ENCODE measurements at regions not wholly inside any gene's neighbourhood (a gene's known extent, or its start where the extent isn't known, plus 50 kb on each side); places are given as distances from the start of the nearest gene placed in this dataset.

- no peaks in the 10 kb centered on the region for H3K27me3 ChIP-seq (ENCODE audit: control insufficient read depth in 4 of 4, insufficient read depth in 4 of 4, low read length in 3 of 4)
- TF ChIP-seq JUND (IDR thresholded peaks at IDR 0.05): no peak
- TF ChIP-seq, protein P1, sequence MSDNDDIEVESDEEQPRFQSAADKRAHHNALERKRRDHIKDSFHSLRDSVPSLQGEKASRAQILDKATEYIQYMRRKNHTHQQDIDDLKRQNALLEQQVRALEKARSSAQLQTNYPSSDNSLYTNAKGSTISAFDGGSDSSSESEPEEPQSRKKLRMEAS (IDR thresholded peaks at IDR 0.05): no peak
- TF ChIP-seq, protein P2, sequence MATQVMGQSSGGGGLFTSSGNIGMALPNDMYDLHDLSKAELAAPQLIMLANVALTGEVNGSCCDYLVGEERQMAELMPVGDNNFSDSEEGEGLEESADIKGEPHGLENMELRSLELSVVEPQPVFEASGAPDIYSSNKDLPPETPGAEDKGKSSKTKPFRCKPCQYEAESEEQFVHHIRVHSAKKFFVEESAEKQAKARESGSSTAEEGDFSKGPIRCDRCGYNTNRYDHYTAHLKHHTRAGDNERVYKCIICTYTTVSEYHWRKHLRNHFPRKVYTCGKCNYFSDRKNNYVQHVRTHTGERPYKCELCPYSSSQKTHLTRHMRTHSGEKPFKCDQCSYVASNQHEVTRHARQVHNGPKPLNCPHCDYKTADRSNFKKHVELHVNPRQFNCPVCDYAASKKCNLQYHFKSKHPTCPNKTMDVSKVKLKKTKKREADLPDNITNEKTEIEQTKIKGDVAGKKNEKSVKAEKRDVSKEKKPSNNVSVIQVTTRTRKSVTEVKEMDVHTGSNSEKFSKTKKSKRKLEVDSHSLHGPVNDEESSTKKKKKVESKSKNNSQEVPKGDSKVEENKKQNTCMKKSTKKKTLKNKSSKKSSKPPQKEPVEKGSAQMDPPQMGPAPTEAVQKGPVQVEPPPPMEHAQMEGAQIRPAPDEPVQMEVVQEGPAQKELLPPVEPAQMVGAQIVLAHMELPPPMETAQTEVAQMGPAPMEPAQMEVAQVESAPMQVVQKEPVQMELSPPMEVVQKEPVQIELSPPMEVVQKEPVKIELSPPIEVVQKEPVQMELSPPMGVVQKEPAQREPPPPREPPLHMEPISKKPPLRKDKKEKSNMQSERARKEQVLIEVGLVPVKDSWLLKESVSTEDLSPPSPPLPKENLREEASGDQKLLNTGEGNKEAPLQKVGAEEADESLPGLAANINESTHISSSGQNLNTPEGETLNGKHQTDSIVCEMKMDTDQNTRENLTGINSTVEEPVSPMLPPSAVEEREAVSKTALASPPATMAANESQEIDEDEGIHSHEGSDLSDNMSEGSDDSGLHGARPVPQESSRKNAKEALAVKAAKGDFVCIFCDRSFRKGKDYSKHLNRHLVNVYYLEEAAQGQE (IDR thresholded peaks at IDR 0.05): no peak
- TF ChIP-seq ATF3 (IDR thresholded peaks at IDR 0.05): no peak
- TF ChIP-seq, protein P3, sequence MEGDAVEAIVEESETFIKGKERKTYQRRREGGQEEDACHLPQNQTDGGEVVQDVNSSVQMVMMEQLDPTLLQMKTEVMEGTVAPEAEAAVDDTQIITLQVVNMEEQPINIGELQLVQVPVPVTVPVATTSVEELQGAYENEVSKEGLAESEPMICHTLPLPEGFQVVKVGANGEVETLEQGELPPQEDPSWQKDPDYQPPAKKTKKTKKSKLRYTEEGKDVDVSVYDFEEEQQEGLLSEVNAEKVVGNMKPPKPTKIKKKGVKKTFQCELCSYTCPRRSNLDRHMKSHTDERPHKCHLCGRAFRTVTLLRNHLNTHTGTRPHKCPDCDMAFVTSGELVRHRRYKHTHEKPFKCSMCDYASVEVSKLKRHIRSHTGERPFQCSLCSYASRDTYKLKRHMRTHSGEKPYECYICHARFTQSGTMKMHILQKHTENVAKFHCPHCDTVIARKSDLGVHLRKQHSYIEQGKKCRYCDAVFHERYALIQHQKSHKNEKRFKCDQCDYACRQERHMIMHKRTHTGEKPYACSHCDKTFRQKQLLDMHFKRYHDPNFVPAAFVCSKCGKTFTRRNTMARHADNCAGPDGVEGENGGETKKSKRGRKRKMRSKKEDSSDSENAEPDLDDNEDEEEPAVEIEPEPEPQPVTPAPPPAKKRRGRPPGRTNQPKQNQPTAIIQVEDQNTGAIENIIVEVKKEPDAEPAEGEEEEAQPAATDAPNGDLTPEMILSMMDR (IDR thresholded peaks at IDR 0.05; ENCODE audit: low read depth, low read length, missing input control): no peak
- TF ChIP-seq GABPA (IDR thresholded peaks at IDR 0.05 in 1 of 2, conservative IDR thresholded peaks at IDR 0.05 in 1 of 2): no peak
- TF ChIP-seq YY1 (IDR thresholded peaks at IDR 0.05): no peak
- no peak for TF ChIP-seq FOXA1 (IDR thresholded peaks at IDR 0.05)
- TF ChIP-seq RAD21 (IDR thresholded peaks at IDR 0.05): no peak
- no peak for TF ChIP-seq ZBTB33 (IDR thresholded peaks at IDR 0.05)
- TF ChIP-seq NR2F2 (IDR thresholded peaks at IDR 0.05): no peak
- H3K27ac ChIP-seq (ENCODE audit: low read depth in 1 of 2, low read length in 2 of 2): no peak overlapping the region
- H3K4me3 ChIP-seq (ENCODE audit: low read depth in 1 of 3, low read length in 3 of 3): no peak overlapping the region
- no peaks in the 10 kb centered on the region for H3K36me3 ChIP-seq (ENCODE audit: control insufficient read depth in 4 of 4, insufficient read depth in 3 of 4, low read depth in 1 of 4, low read length in 3 of 4)
- H3K4me1 ChIP-seq (ENCODE audit: control insufficient read depth in 4 of 4, insufficient read depth in 4 of 4, low read length in 3 of 4): no peaks in the 10 kb centered on the region
- no peak overlapping the region for H3K9ac ChIP-seq (ENCODE audit: low read depth in 1 of 2, low read length in 2 of 2)
- no peaks in the 10 kb centered on the region for H3K9me3 ChIP-seq (ENCODE audit: control insufficient read depth in 4 of 4, low read length in 3 of 4)
- no peak for DNase-seq (ENCODE audit: low spot score)
Observed at GRCh38 chr11:115999437-115999836, 495.2 kb upstream of the CADM1 start.

- Histone ChIP-seq H3K27ac (ENCODE audit: low read depth in 1 of 2, low read length in 2 of 2) (no peak overlapping the region), H3K4me1 (ENCODE audit: control insufficient read depth in 4 of 4, insufficient read depth in 4 of 4, low read length in 3 of 4) (no peaks in the 10 kb centered on the region), H3K27me3 (ENCODE audit: control insufficient read depth in 4 of 4, insufficient read depth in 4 of 4, low read length in 3 of 4) (no peaks in the 10 kb centered on the region), H3K9ac (ENCODE audit: low read depth in 1 of 2, low read length in 2 of 2) (no peak overlapping the region), H3K9me3 (ENCODE audit: control insufficient read depth in 4 of 4, low read length in 3 of 4) (no peaks in the 10 kb centered on the region), H3K4me3 (ENCODE audit: low read depth in 1 of 3, low read length in 3 of 3) (no peak overlapping the region), H3K36me3 (ENCODE audit: control insufficient read depth in 4 of 4, insufficient read depth in 3 of 4, low read depth in 1 of 4, low read length in 3 of 4) (no peaks in the 10 kb centered on the region)
- TF ChIP-seq FOXA1 (IDR thresholded peaks at IDR 0.05): no peak
- TF ChIP-seq, protein P3 (IDR thresholded peaks at IDR 0.05; ENCODE audit: low read depth, low read length, missing input control): no peak
- TF ChIP-seq RXRA (IDR thresholded peaks at IDR 0.05): no peak
- 74% methylated on average over 3 of the region's 3 CpGs for whole genome bisulfite sequencing
- no peak for DNase-seq (ENCODE audit: low spot score)
Observed at GRCh38 chr11:115996808-115997188, 492.6 kb upstream of the CADM1 start.
